AG08395 (cell line): ENCODE measurements at regions not wholly inside any gene's neighbourhood (a gene's known extent, or its start where the extent isn't known, plus 50 kb on each side); places are given as distances from the start of the nearest gene placed in this dataset.
"Not testable (repeated sequence)": the region's sequence is repeated elsewhere in the genome, so short reads cannot be mapped to it uniquely, and the experiment has no call there.

Experiments
- DNase-seq: peaks from one replicate; pipeline ENCODE4 v3.0.0; 2012; ENCODE audit warnings: mixed read lengths, low spot score

DNA sequence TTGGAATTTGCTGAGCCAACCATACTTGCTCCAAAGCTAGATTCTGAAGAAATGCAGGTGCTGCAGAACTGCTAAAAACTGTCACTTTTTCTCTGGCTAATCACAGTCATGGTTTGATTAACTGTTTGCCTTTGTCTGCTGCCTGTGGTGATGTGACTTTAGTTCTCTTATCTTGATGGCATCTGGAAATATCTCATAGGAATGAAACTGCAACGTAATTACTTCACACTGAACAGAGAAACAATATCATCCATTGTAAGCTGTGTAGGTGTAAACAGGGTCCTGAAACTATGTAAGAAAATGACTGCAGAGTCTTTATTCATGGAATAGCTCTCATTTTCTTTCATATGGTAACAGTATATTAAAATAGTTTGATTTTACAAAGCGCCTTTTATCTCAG lies 721.9 kb upstream of the HS3ST5 start:
- DNase-seq: no peak

- DNase-seq: no peak
Observed at GRCh38 chr6:115060581-115060980, 717.8 kb upstream of the HS3ST5 start.

- DNase-seq: no peak
Observed at GRCh38 chr6:115058414-115059211, 715.8 kb upstream of the HS3ST5 start.

DNA sequence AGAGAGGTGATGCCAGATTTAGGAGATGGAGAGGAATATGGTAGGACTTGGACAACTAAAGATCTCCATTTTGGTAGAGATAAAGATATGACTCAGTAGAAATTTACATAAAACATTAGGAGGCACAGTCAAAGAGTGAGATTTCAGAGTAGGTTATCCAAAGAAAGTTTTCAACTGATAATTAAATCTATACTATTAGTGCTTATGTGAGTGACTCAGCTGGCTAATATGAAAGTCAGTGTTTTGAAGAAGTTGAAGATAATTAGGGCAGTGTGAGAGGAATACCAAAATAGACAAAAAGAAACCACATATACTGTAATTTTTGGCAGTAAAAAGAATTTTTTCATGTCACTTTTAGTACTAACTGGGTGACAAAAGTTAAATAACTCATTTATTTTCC lies 712.8 kb upstream of the HS3ST5 start:
- DNase-seq: no peak

DNA sequence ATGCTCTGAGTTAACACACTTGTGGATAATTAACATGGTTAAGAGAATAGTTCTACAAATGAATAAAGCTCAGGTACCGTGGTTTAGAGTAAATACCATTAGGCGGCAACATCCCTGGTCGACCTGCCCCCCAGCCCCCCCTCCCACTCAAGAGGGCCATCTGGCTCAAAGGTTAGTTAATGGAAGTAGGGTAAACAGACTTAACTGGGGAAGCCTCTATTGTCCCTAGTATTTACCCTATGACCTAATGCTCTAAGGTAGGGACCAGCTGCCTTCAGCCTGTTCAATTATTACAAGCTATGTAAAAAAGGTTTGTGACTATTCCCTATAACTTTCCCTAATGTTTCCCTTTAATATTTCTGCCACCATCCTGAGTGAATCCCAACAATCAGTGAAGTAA lies 711.4 kb upstream of the HS3ST5 start:
- DNase-seq: not testable (repeated sequence)

GRCh38 chr6:115053169-115053860 lies 710.5 kb upstream of the HS3ST5 start:
- DNase-seq: no peak

GRCh38 chr6:115016593-115016992 lies 673.8 kb upstream of the HS3ST5 start:
- no peak for DNase-seq

DNA sequence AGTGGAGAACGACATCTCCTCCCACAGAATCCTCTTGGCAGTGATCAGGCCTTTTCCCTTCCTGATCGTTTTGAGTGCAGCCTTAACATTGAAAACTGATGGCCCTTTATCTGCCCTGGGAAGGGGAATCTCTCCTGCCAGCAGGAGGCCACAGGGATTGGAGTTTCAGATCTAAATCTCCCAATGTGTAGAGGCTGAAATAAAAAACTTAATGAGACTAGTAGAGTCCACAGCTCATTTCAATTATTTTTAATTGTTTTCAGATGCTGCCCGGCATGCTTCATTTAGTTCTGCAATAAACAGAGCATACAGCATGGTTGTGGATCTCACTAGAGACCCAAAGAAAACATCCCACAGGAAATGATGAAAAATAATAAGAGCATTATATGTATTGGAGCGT lies 662.2 kb upstream of the HS3ST5 start:
- DNase-seq: no peak

- DNase-seq: no peak
Observed at GRCh38 chr6:115004204-115004603, 661.4 kb upstream of the HS3ST5 start.

- DNase-seq: no peak
Observed at GRCh38 chr6:115001731-115002350, 659.0 kb upstream of the HS3ST5 start.

DNA sequence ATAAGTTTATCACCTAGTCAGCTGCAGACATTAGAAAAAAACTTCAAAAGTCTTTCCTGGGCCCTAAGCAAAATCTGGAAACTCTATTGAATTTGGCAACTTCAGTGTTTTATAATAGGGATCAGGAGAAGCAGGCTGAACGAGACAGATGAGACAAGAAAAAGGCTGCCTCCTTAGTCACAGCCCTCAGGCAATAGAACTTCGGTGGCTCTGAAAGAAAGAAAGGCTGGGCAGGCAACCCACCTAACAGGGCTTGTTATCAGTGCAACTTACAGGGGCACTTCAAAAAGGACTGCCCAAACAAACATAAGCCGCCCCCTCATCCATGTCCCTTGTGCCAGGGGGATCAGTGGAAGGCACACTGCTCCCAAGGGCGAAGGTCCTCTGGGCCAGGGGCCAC lies 657.9 kb upstream of the HS3ST5 start:
- no peak for DNase-seq

GRCh38 chr6:114998492-114998891 lies 655.7 kb upstream of the HS3ST5 start:
- DNase-seq: no peak

DNA sequence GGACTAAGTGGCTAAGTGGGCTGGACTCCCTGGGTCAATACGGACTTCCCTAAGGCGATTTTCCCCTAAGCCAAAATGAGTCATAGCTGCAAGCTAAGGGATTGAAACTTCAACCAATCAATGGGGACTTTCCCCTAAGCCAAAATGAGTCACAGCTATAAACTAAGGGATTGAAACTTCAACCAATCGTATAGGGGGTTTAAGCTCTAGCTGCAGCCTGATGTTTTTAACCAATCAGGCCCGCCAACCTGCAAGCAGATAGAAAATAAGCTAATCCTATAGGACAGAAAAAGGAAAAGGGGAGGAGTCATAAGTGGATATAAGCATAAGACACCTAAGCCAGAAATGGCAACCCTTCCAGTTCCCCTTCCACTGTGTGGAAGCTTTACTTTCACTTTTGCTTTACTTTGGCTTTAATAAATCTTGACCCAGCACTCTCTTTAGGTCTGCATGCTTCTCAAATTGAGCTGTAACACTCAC lies 655.0 kb upstream of the HS3ST5 start:
- no peak for DNase-seq

DNA sequence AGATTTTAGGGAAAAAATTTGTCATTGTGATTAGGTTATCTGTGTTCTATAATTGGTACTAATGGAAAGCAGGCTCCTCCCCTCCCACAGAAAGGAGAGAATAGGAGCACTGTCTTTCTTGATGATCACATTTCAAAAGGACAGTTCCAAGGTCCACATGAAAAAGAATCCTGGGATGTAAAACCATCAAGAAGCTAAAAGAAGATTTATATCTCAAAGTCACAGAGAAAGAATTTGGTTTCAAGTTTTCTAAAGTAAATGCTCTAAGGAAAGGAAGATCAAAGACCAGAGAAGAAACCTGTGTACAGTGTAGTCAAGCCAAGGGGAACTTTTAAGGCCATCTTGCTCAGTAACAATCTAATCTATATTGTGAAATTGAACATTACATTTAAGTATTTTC lies 652.7 kb upstream of the HS3ST5 start:
- DNase-seq: no peak

- no peak for DNase-seq
Observed at GRCh38 chr6:114989279-114989964, 646.6 kb upstream of the HS3ST5 start.

DNA sequence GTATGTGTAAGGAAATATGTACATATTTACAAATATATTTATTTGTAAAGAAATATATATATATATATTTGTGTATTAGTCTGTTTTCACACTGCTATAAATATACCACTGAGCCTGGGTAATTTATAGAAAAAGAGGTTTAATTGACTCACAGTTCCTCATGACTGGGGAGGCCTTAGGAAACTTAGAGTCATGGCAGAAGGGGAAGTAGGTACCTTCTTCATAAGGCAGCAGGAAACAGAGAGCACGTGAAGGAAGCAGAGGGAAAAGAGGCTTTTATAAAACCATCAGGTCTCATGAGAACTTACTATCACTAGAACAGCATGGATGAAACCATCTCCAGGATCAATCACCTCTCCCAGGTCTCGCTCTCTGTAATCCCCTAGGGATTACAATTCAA lies 644.5 kb upstream of the HS3ST5 start:
- DNase-seq: no peak

DNA sequence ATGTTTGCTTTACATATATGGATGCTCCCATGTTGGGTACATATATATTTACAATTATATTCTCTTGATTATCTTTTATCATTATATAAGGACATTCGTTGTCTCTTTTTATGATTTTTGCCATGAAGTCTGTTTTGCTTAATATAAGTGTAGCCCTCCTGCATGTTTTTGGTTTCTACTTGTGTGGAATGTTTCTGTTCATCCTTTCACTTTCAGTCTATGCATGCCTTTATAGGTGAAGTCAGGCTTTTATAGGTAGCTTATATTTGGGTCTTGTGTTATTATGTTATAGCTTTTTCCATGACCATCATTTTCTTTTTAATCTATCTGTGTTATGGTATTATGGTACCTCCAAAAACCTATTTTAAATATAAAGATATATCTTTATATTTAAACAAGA lies 612.5 kb upstream of the HS3ST5 start:
- no peak for DNase-seq

GRCh38 chr6:114952229-114952628 lies 609.4 kb upstream of the HS3ST5 start:
- no peak for DNase-seq

GRCh38 chr6:114945392-114945791 lies 602.6 kb upstream of the HS3ST5 start:
- no peak for DNase-seq

GRCh38 chr6:114941078-114941477 lies 598.3 kb upstream of the HS3ST5 start:
- DNase-seq: no peak

- DNase-seq: no peak
Observed at GRCh38 chr6:114940181-114940580, 597.4 kb upstream of the HS3ST5 start.

DNA sequence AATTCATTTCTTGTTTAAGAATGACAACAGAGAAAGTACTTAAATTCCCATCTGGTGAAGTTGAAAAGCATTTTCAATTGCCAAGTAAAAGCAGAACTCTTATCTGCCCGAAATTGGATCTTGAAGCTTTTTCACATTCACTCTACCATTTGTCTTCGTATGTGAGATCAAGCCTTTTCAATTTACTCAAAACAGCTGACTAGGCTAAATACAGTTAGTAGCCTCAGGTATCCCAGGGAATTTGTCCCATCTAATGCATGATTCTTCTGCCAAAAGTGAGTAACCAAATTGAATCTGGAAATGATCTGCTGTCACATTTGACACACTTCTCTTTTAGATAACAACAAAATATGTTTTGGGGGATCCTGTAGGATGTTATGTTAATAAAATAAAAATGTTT lies 596.8 kb upstream of the HS3ST5 start:
- no peak for DNase-seq

GRCh38 chr6:114936080-114936479 lies 593.3 kb upstream of the HS3ST5 start:
- no peak for DNase-seq
